Neuronal stem cell (in vitro differentiated cells): ENCODE measurements at regions not wholly inside any gene's neighbourhood (a gene's known extent, or its start where the extent isn't known, plus 50 kb on each side); places are given as distances from the start of the nearest gene placed in this dataset.
"Not testable (repeated sequence)": the region's sequence is repeated elsewhere in the genome, so short reads cannot be mapped to it uniquely, and the experiment has no call there.

Source experiments
- DNase-seq: peaks from one replicate; pipeline ENCODE4 v3.0.0-alpha.2; 2013; ENCODE audit warnings: low spot score
- H2AFZ ChIP-seq: one replicate; pipeline ENCODE4 v1.6.1; 2013; ENCODE audit warnings: mild to moderate bottlenecking, low read length, inconsistent platforms
- H2AK5ac ChIP-seq: 2 replicates; pipeline ENCODE4 v1.6.1; 2013; ENCODE audit warnings: low read depth, mild to moderate bottlenecking, inconsistent platforms, low read length, moderate library complexity, mixed read lengths
- H2BK120ac ChIP-seq: 2 replicates; pipeline ENCODE4 v1.6.1; 2013; ENCODE audit warnings: low read depth, mild to moderate bottlenecking, inconsistent platforms, low read length, moderate library complexity, mixed read lengths
- H2BK12ac ChIP-seq: one replicate; pipeline ENCODE4 v1.6.1; 2013; ENCODE audit warnings: low read length, inconsistent platforms
- H2BK15ac ChIP-seq: 2 replicates; pipeline ENCODE4 v1.6.1; 2013; ENCODE audit warnings: mild to moderate bottlenecking, low read length, inconsistent platforms, mixed read lengths
- H2BK5ac ChIP-seq: one replicate; pipeline ENCODE4 v1.6.1; 2013; ENCODE audit warnings: inconsistent platforms, mild to moderate bottlenecking, low read length, moderate library complexity
- H3K14ac ChIP-seq: one replicate; pipeline ENCODE4 v1.6.1; 2013; ENCODE audit warnings: low read length, inconsistent platforms
- H3K18ac ChIP-seq: 2 replicates; pipeline ENCODE4 v1.6.1; 2013; ENCODE audit warnings: low read length, inconsistent platforms
- H3K23ac ChIP-seq: 2 replicates; pipeline ENCODE4 v1.6.1; 2013; ENCODE audit warnings: low read depth, mild to moderate bottlenecking, mixed read lengths, low read length, inconsistent platforms; ENCODE audit not compliant: poor library complexity
- H3K27ac ChIP-seq: replicated peaks from 3 replicates; pipeline ENCODE4 v1.5.1; 2013; ENCODE audit warnings: low read length, inconsistent platforms
- H3K27me3 ChIP-seq, 3 experiments: 2 replicates each; pipeline ENCODE4 v1.6.1; 2013; ENCODE audit warnings: low read length in 3 of 3, mild to moderate bottlenecking in 2 of 3, inconsistent platforms in 1 of 3, low read depth in 1 of 3, mixed read lengths in 1 of 3, moderate library complexity in 1 of 3; ENCODE audit not compliant: control insufficient read depth in 3 of 3, insufficient read depth in 3 of 3
- H3K36me3 ChIP-seq, 2 donors: replicated peaks in 1 of 2; 2 replicates each; pipeline ENCODE4 v1.6.1; 2013; ENCODE audit warnings: low read length in 2 of 2; ENCODE audit not compliant: control insufficient read depth in 2 of 2, insufficient read depth in 2 of 2
- H3K4ac ChIP-seq: 2 replicates; pipeline ENCODE4 v1.6.1; 2013; ENCODE audit warnings: inconsistent platforms, mild to moderate bottlenecking, low read length, moderate library complexity
- H3K4me1 ChIP-seq, 2 donors: 1 replicate in 1 of 2; 2 replicates in 1 of 2; pipeline ENCODE4 v1.6.1; 2013; ENCODE audit warnings: low read length in 2 of 2, low read depth in 1 of 2; ENCODE audit not compliant: control insufficient read depth in 2 of 2, insufficient read depth in 1 of 2
- H3K4me2 ChIP-seq: one replicate; pipeline ENCODE4 v1.6.1; 2013; ENCODE audit warnings: mild to moderate bottlenecking, low read length, inconsistent platforms; ENCODE audit not compliant: insufficient read depth, poor library complexity, severe bottlenecking
- H3K4me3 ChIP-seq, 2 donors: 2 replicates each; pipeline ENCODE4 v1.5.1; 2013; ENCODE audit warnings: low read length in 2 of 2, mild to moderate bottlenecking in 2 of 2, inconsistent platforms in 1 of 2, moderate library complexity in 1 of 2
- H3K79me1 ChIP-seq: one replicate; pipeline ENCODE4 v1.6.1; 2013; ENCODE audit warnings: low read depth, mild to moderate bottlenecking, inconsistent platforms, low read length, moderate library complexity
- H3K9ac ChIP-seq: one replicate; pipeline ENCODE4 v1.6.1; 2013; ENCODE audit warnings: mild to moderate bottlenecking, low read depth, low read length, inconsistent platforms; ENCODE audit not compliant: poor library complexity
- H3K9me3 ChIP-seq, 2 donors: replicated peaks in 1 of 2; 2 replicates each; pipeline versions ENCODE3 to v1.6.1; 2013; ENCODE audit warnings: low read length in 2 of 2, mild to moderate bottlenecking in 2 of 2, inconsistent platforms in 1 of 2, low read depth in 1 of 2, mixed read lengths in 1 of 2, moderate library complexity in 1 of 2; ENCODE audit not compliant: control insufficient read depth in 2 of 2, insufficient read depth in 1 of 2
- H4K8ac ChIP-seq: one replicate; pipeline ENCODE4 v1.6.1; 2013; ENCODE audit warnings: low read depth, mild to moderate bottlenecking, inconsistent platforms, low read length, moderate library complexity
- H4K91ac ChIP-seq: one replicate; pipeline ENCODE4 v1.6.1; 2013; ENCODE audit warnings: low read length, low read depth, mild to moderate bottlenecking, inconsistent platforms; ENCODE audit not compliant: poor library complexity
- WGBS, 2 donors: extraction: QIAGEN DNeasy Blood & Tissue Kit; methylation state at CpG; one replicate each; pipeline ENCODE4 v1.1.7; 2013; ENCODE audit warnings: missing lambda C conversion rate in 2 of 2, mixed read lengths in 1 of 2; ENCODE audit not compliant: insufficient read length in 2 of 2, insufficient replicate concordance in 1 of 2; ENCODE audit errors: extremely low coverage in 2 of 2; 5-methylcytosine and 5-hydroxymethylcytosine counted together

GRCh38 chr10:109762555-109762954 lies 160.8 kb downstream of the XPNPEP1 start:
- DNase-seq: no peak
- no peak overlapping the region for H3K9ac ChIP-seq
- H3K18ac ChIP-seq: no peak overlapping the region
- no peak overlapping the region for H3K14ac ChIP-seq
- H3K27ac ChIP-seq: no peak overlapping the region
- no peaks in the 10 kb centered on the region for H3K9me3 ChIP-seq
- H3K79me1 ChIP-seq: no peaks in the 10 kb centered on the region
- no peak overlapping the region for H3K23ac ChIP-seq
- no peak overlapping the region for H2BK120ac ChIP-seq
- H2BK15ac ChIP-seq: no peak overlapping the region
- H3K4ac ChIP-seq: no peak overlapping the region
- H3K36me3 ChIP-seq: no peaks in the 10 kb centered on the region
- H2AK5ac ChIP-seq: no peak overlapping the region
- no peak overlapping the region for H2BK12ac ChIP-seq
- H3K4me3 ChIP-seq: no peak overlapping the region
- no peak overlapping the region for H4K8ac ChIP-seq
- no peak overlapping the region for H2BK5ac ChIP-seq
- no peaks in the 10 kb centered on the region for H3K4me1 ChIP-seq
- no peak overlapping the region for H3K4me2 ChIP-seq
- no peaks in the 10 kb centered on the region for H3K27me3 ChIP-seq
- H2AFZ ChIP-seq: no peak overlapping the region
- H4K91ac ChIP-seq: no peak overlapping the region

- not testable (repeated sequence) for H3K14ac ChIP-seq, H2BK120ac ChIP-seq, H3K4me1 ChIP-seq, H3K79me1 ChIP-seq, H3K4me3 ChIP-seq, H3K27ac ChIP-seq, H2BK12ac ChIP-seq, H2BK15ac ChIP-seq, H3K4ac ChIP-seq, DNase-seq, H2BK5ac ChIP-seq, H3K27me3 ChIP-seq, H2AFZ ChIP-seq, H4K8ac ChIP-seq, H3K23ac ChIP-seq, H4K91ac ChIP-seq, H2AK5ac ChIP-seq, H3K18ac ChIP-seq, H3K9ac ChIP-seq, H3K36me3 ChIP-seq, H3K4me2 ChIP-seq, H3K9me3 ChIP-seq
- no CpG with 5 or more reads among the region's 6 CpGs for WGBS, 2 donors
Measured at GRCh38 chr10:109757670-109758069, 165.6 kb downstream of the XPNPEP1 start.

- no CpG with 5 or more reads among the region's 1 CpG for WGBS, 2 donors
- no peak overlapping the region for H3K4ac ChIP-seq
Measured at GRCh38 chr10:109746861-109747260, 176.4 kb downstream of the XPNPEP1 start.

GRCh38 chr10:109744020-109744419 lies 179.3 kb downstream of the XPNPEP1 start:
- Histone ChIP-seq H3K4me2 (no peak overlapping the region), H2BK12ac (no peak overlapping the region), H3K14ac (no peak overlapping the region), H3K23ac (no peak overlapping the region), H3K36me3 (no peaks in the 10 kb centered on the region), H2AFZ (no peak overlapping the region), H2BK120ac (no peak overlapping the region), H3K79me1 (no peaks in the 10 kb centered on the region), H3K4ac (no peak overlapping the region), H3K27ac (no peak overlapping the region), H2AK5ac (no peak overlapping the region), H3K9ac (no peak overlapping the region), H2BK5ac (no peak overlapping the region), H3K18ac (no peak overlapping the region), H3K9me3 (no peaks in the 10 kb centered on the region), H3K4me1 (peaks cover 0 to 6% of the 10 kb centered on the region in 2 donors), H4K8ac (no peak overlapping the region), H3K4me3 (no peak overlapping the region), H2BK15ac (no peak overlapping the region), H4K91ac (no peak overlapping the region), H3K27me3 (peaks cover 0 to 3% (median 0%) of the 10 kb centered on the region in 3 experiments)
- DNase-seq: no peak

More at GRCh38 chr10:109746861-109747260, 176.4 kb downstream of the XPNPEP1 start:
- Histone ChIP-seq H3K23ac (no peak overlapping the region), H4K8ac (no peak overlapping the region), H3K36me3 (no peaks in the 10 kb centered on the region), H2AK5ac (no peak overlapping the region), H3K79me1 (no peaks in the 10 kb centered on the region), H3K27me3 (no peaks in the 10 kb centered on the region), H3K4me2 (no peak overlapping the region), H2BK120ac (no peak overlapping the region), H2BK12ac (no peak overlapping the region), H3K27ac (no peak overlapping the region), H3K18ac (no peak overlapping the region), H3K4me3 (no peak overlapping the region), H3K14ac (no peak overlapping the region), H3K9me3 (no peaks in the 10 kb centered on the region), H3K4me1 (peaks cover 0 to 6% of the 10 kb centered on the region in 2 donors), H4K91ac (no peak overlapping the region), H2AFZ (no peak overlapping the region), H2BK15ac (no peak overlapping the region), H3K9ac (no peak overlapping the region), H2BK5ac (no peak overlapping the region)
- no peak for DNase-seq
